Testis (tissue), 2 donors: ENCODE measurements at regions not wholly inside any gene's neighbourhood (a gene's known extent, or its start where the extent isn't known, plus 50 kb on each side); places are given as distances from the start of the nearest gene placed in this dataset.

Experiments
- DNase-seq: peaks from one replicate; pipeline ENCODE4 v3.0.0-alpha.2; 2019
- H3K27ac ChIP-seq, 2 donors: fragments of 200-600 bp; sonication (generic); one replicate each; pipeline ENCODE4 v1.5.1; 2019
- H3K27me3 ChIP-seq: fragments of 200-600 bp; sonication (generic); one replicate; pipeline ENCODE4 v1.5.1; 2019
- H3K36me3 ChIP-seq: fragments of 200-600 bp; sonication (generic); one replicate; pipeline ENCODE4 v1.5.1; 2017; ENCODE audit warnings: low read depth; ENCODE audit errors: missing control alignments
- H3K4me1 ChIP-seq: fragments of 200-600 bp; sonication (generic); one replicate; pipeline ENCODE4 v1.5.1; 2019
- H3K4me3 ChIP-seq, 2 donors: fragments of 200-600 bp; sonication (generic); one replicate each; pipeline ENCODE4 v1.5.1; 2017 to 2019
- H3K9me3 ChIP-seq: fragments of 200-600 bp; sonication (generic); one replicate; pipeline ENCODE4 v1.5.1; 2017
- POLR2A ChIP-seq: fragments of 450-650 bp; IDR thresholded peaks from one replicate; pipeline ENCODE4 v1.6.1; 2017; ENCODE audit warnings: antibody characterized with exemption, mild to moderate bottlenecking, moderate library complexity
- WGBS, 2 donors: methylation state at CpG; one replicate each; pipeline ENCODE4 v1.1.5; 2018; 5-methylcytosine and 5-hydroxymethylcytosine counted together
- intact Hi-C: fragments of 100-400 bp; cut with DNase I; formaldehyde crosslinking; loops from one replicate; pipeline ENCODE4 v1.15.1; 2023; ENCODE audit warnings: low total_unique reads
- TF ChIP-seq, protein P1 (sequence below), 3 experiments: fragments of 450-650 bp in 2 of 3; fragments of 200-600 bp in 1 of 3; sonication (generic) in 1 of 3; IDR thresholded peaks; one replicate each; pipeline ENCODE4 v1.5.1; 2016 to 2019; ENCODE audit warnings: antibody characterized with exemption in 3 of 3, mild to moderate bottlenecking in 2 of 3, moderate library complexity in 1 of 3

DNA sequence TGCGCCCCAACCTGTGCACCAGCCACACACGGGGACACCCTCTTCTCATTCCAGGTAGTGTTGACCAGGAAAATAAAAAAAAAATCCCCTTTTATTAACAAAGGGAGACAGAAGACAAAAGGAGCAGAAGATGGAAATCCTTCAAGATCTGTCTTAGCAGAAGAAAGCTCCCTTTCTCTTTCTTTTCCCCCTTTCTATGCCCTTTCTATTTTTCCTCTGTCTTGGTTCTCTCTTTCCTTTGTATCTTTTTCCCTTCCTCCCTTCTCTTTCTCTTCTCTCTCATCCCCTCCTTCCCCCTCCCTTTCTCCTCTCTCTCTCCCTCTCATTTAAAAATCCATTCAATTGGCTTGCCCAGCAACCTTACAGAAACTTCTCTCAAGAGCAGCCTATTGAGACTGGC is 254.1 kb upstream of the ZFHX3 start:
- intact Hi-C loops, result no loop called here
- no peak overlapping the region for H3K4me3 ChIP-seq
- H3K27ac ChIP-seq, result no peak overlapping the region
- no peak for TF ChIP-seq POLR2A
- TF ChIP-seq, protein P1, sequence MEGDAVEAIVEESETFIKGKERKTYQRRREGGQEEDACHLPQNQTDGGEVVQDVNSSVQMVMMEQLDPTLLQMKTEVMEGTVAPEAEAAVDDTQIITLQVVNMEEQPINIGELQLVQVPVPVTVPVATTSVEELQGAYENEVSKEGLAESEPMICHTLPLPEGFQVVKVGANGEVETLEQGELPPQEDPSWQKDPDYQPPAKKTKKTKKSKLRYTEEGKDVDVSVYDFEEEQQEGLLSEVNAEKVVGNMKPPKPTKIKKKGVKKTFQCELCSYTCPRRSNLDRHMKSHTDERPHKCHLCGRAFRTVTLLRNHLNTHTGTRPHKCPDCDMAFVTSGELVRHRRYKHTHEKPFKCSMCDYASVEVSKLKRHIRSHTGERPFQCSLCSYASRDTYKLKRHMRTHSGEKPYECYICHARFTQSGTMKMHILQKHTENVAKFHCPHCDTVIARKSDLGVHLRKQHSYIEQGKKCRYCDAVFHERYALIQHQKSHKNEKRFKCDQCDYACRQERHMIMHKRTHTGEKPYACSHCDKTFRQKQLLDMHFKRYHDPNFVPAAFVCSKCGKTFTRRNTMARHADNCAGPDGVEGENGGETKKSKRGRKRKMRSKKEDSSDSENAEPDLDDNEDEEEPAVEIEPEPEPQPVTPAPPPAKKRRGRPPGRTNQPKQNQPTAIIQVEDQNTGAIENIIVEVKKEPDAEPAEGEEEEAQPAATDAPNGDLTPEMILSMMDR (IDR thresholded peaks at IDR 0.05), result no peak
- DNase-seq, result no peak
- no peaks in the 10 kb centered on the region for H3K9me3 ChIP-seq
- H3K36me3 ChIP-seq, result no peaks in the 10 kb centered on the region
- 82 to 97% methylated on average over 2 of the region's 2 CpGs for WGBS, 2 donors
- no peaks in the 10 kb centered on the region for H3K4me1 ChIP-seq
- no peaks in the 10 kb centered on the region for H3K27me3 ChIP-seq

DNA sequence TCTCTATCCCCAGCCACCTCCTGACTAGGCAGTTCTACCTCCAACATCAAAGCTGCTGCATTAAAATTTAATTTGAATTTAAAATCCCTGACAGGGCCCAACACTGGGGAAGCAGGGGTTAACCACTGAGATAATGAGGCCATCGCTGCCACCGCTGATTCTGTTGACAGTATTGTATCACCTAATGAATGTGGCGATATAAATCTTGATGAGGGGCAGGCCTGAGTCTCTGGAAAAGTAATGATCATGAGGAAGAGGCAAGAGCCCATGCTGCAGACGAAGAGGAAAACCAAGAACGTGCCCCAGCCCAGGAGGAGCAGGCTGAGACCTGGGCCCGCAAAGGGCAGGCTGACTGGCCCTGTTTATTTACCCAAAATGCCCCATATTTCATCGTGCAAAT is 251.4 kb upstream of the ZFHX3 start:
- no peaks in the 10 kb centered on the region for H3K9me3 ChIP-seq
- no peak overlapping the region for H3K27ac ChIP-seq
- intact Hi-C loops, result no loop called here
- DNase-seq, result no peak
- no peaks in the 10 kb centered on the region for H3K4me1 ChIP-seq
- H3K36me3 ChIP-seq, result no peaks in the 10 kb centered on the region
- no peak overlapping the region for H3K4me3 ChIP-seq
- WGBS, 2 donors, result 73 to 76% methylated on average over 7 of the region's 7 CpGs
- TF ChIP-seq POLR2A, result no peak
- TF ChIP-seq, protein P1 (IDR thresholded peaks at IDR 0.05), result no peak
- no peaks in the 10 kb centered on the region for H3K27me3 ChIP-seq

DNA sequence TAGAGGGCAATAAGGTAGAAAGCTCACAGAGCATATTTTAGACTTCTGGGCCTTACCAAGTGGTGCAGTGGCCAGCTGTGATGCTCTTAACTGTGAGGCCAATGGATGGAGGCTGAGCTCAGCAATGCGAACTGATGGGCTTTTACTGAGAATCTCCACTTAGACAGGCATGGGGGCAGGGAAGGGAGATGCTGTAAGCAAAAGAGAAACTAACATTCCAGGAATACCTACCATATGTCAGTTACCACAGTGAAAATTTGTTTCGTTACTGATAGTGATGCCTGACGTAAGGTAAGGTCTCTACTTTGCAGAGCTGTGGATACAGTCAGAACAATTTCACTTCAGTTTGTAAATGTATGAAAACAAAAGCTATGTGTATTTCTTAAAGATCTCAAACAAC is 250.6 kb upstream of the ZFHX3 start:
- Histone ChIP-seq H3K36me3 (no peaks in the 10 kb centered on the region), H3K4me3 (no peak overlapping the region), H3K9me3 (no peaks in the 10 kb centered on the region), H3K4me1 (no peaks in the 10 kb centered on the region), H3K27ac (no peak overlapping the region), H3K27me3 (no peaks in the 10 kb centered on the region)
- intact Hi-C loops, result no loop called here
- 48 to 70% methylated on average over 3 of the region's 3 CpGs for WGBS, 2 donors
- TF ChIP-seq, protein P1 (IDR thresholded peaks at IDR 0.05), result no peak
- TF ChIP-seq POLR2A, result no peak
- DNase-seq, result no peak

DNA sequence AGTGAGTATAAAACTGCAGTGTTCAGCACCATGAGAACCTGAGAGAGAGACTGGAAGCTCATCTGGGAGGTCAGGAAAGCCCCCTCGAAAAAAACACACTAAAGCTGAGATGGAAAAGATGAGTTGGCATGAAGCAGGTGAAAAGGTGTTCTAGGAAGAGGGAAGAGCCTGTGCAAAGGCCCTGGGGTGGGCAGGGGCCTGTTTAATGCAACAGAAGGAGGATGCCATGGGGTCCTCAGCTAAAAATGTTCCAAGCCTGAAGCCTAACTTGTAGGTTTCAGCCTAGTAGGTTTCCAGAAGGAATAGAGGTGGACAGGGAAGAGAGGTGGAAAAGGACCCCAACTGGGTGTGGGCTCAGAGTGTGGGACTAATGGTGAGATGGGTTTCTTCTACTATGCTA is 242.3 kb upstream of the ZFHX3 start:
- TF ChIP-seq, protein P1 (IDR thresholded peaks at IDR 0.05), result no peak
- TF ChIP-seq POLR2A, result no peak
- Histone ChIP-seq H3K27me3 (no peaks in the 10 kb centered on the region), H3K36me3 (no peaks in the 10 kb centered on the region), H3K27ac (no peak overlapping the region), H3K9me3 (no peaks in the 10 kb centered on the region), H3K4me3 (no peak overlapping the region), H3K4me1 (no peaks in the 10 kb centered on the region)
- intact Hi-C loops, result no loop called here
- 76 to 96% methylated on average over 1 of the region's 1 CpG for WGBS, 2 donors
- no peak for DNase-seq

DNA sequence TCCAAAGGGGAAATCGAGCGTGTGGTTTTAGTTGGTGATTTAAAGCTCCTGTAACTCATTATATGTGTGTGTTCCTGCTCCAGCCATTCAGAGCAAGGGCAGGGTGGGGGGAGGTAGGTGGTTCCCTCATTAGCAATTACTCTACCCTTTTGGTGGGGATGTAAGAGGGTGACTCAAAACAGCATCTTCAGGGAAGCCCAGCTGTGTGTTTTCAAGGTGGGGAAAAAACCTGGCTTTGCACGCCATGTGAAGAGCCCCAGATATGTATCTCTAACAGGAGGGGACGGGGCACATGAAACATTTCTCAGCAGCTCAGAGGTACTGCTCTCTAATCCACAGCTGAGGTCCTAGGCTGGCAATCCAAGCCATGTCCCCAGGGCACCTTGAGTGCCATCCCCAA is 241.3 kb upstream of the ZFHX3 start:
- DNase-seq, result no peak
- intact Hi-C loops, result no loop called here
- no peak for TF ChIP-seq POLR2A
- 60 to 71% methylated on average over 4 of the region's 4 CpGs for WGBS, 2 donors
- Histone ChIP-seq H3K9me3 (no peaks in the 10 kb centered on the region), H3K36me3 (no peaks in the 10 kb centered on the region), H3K4me3 (no peak overlapping the region), H3K27me3 (no peaks in the 10 kb centered on the region), H3K27ac (no peak overlapping the region), H3K4me1 (no peaks in the 10 kb centered on the region)
